Heart right ventricle (tissue), 16 donors: ENCODE measurements at regions not wholly inside any gene's neighbourhood (a gene's known extent, or its start where the extent isn't known, plus 50 kb on each side); places are given as distances from the start of the nearest gene placed in this dataset.
A peak's percentile ranks its signal among the peaks of the same experiment; 100 is the strongest.

Experiments used
- ATAC-seq, 8 donors: fragments of 200-7000 bp; cut with Tn5 transposase; one replicate each; pipeline ENCODE4 v1.9.1; 2020; ENCODE audit warnings: mild to moderate bottlenecking in 8 of 8, moderate library complexity in 8 of 8, moderate number of reproducible peaks in 1 of 8
- DNase-seq, 2 donors: peaks; one replicate each; pipeline ENCODE4 v3.0.0-alpha.2; 2020
- H3K27ac ChIP-seq, 10 donors: fragments of 200-600 bp; sonication (generic) in 2 of 10; one replicate each; pipeline versions ENCODE4 v1.5.0 to v1.8.0; 2020 to 2022; ENCODE audit warnings: mild to moderate bottlenecking in 3 of 10
- H3K27me3 ChIP-seq, 7 donors: fragments of 200-600 bp; one replicate each; pipeline ENCODE4 v1.8.0; 2021 to 2022; ENCODE audit warnings: mild to moderate bottlenecking in 2 of 7
- H3K36me3 ChIP-seq, 9 donors: fragments of 200-600 bp; sonication (generic) in 1 of 9; one replicate each; pipeline versions ENCODE4 v1.5.0 to v1.8.0; 2020 to 2022; ENCODE audit warnings: mild to moderate bottlenecking in 2 of 9
- H3K4me1 ChIP-seq, 9 donors: fragments of 200-600 bp; sonication (generic) in 1 of 9; one replicate each; pipeline versions ENCODE4 v1.5.0 to v1.8.0; 2020 to 2022; ENCODE audit warnings: mild to moderate bottlenecking in 4 of 9
- H3K4me3 ChIP-seq, 10 donors: fragments of 200-600 bp; sonication (generic) in 2 of 10; one replicate each; pipeline versions ENCODE4 v1.5.0 to v1.8.0; 2020 to 2022; ENCODE audit warnings: mild to moderate bottlenecking in 7 of 10, moderate library complexity in 2 of 10
- H3K9me3 ChIP-seq, 11 donors: fragments of 200-600 bp in 10 of 11; sonication (generic) in 2 of 11; one replicate each; pipeline versions ENCODE4 v1.5.0 to v1.8.0; 2013 to 2022; ENCODE audit warnings: mild to moderate bottlenecking in 2 of 11, control low read depth in 1 of 11, moderate library complexity in 1 of 11
- WGBS, 2 donors: extraction: QIAGEN DNeasy Blood & Tissue Kit; methylation state at CpG; one replicate each; pipeline ENCODE4 v1.1.7; 2013; ENCODE audit warnings: inconsistent platforms in 1 of 2; 5-methylcytosine and 5-hydroxymethylcytosine counted together
- intact Hi-C, 10 donors: fragments of 100-400 bp; cut with DNase I; formaldehyde crosslinking; loops; one replicate each; pipeline versions ENCODE4 v1.11.1 to v1.14.2; 2022
- TF ChIP-seq, protein P1 (sequence below), 9 donors: fragments of 200-600 bp; sonication (generic) in 2 of 9; IDR thresholded peaks; one replicate each; pipeline versions ENCODE4 v1.5.0 to v1.8.0; 2021 to 2022; ENCODE audit warnings: antibody characterized with exemption in 9 of 9, mild to moderate bottlenecking in 5 of 9, moderate library complexity in 1 of 9
- donor health status: Arrhythmogenic right ventricular cardiomyopathy.
- donor health status: ischemic (EF 13 %, LVEDD 7.1; RV severe dilation, severe dysfunction).
- donor health status: healthy with polysubstance abuse.
- donor health status: DM: no; HTN: yes; CAD: no.
- donor health status: DM: no; HTN: no; CAD: no.
- donor health status: ischemic (EF 25% LVEDD 6.9; RV normal size, moderate dysfunction).
- donor health status: ischemic (EF 25% LVEDD 5.7; RV mildly dilated, moderate dysfunction).
- donor health status: healthy.
- donor health status: DM: yes; HTN: yes; CAD: no.
- donor health status: Ischemic cardiomyopathy.
- donor health status: ischemic (EF 35%, LVEDD 5.7; RV mildly dilated, moderate dysfunction).
- donor health status: nonischemic (EF 11% LVEDD 7.7; RV severe dilation, severe dysfunction).
- donor health status: DM: yes; HTN: yes; CAD: no.
- donor health status: PGD.
- donor health status: ischemic (EF 29% LVEDD 5.4; RV normal size, mild dysfunction).
- donor health status: nonischemic (EF 23%, LVEDD 6.1; RV moderate dilation, normal function).

DNA sequence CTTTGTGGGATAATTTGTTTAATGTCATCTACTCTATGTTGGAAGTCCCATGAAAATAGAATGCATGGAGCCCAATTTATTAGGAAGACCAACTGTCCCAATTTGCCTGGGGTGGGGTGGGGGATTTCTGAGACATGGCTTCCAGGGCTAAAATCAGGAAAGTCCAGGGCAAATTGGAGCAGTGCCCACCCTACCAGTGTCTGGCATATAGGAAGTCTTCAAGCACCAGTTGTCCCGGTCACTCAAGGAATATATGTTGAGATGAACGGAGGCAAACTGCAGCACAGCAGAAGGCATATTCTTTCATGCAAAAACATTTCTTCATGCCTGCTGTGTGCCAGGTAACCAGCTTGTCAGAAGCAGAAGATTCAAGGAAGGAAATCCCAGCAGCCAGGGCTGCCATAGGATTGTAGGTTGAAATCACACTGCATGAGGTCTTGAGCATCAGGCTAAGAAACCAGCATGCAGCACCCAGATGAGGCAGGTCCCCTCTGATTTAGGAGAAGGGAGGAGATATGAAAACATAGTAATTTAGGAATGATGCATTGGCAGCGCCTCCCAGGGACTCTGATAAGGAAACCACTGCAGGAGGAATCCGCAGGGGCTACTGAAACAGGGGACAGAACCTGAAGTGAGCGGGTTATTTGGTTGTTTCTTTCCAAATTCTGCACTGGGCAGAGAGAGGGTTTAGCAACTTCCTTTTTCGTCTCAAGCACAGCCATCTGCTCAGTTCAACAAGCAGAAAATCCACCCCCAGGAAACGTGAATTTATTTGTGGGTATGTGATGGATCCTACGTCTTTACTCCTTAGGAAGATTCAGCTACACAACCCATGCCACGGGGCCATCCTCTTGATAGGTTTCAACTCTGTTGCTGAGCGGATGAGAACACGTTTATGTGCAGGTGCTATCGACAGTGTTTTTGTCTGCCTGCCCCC lies 112.6 kb upstream of the CPEB4 start:
- 80 to 82% methylated on average over 12 of the region's 12 CpGs for WGBS, 2 donors
- Histone ChIP-seq H3K4me3 (no peak overlapping the region), H3K4me1 (peaks cover 0 to 62% (median 0%) of the 10 kb centered on the region in 9 donors), H3K36me3 (no peaks in the 10 kb centered on the region), H3K9me3 (no peaks in the 10 kb centered on the region), H3K27me3 (no peaks in the 10 kb centered on the region), H3K27ac (peak overlapping the region in 4 of 10 donors; percentile 42 to 86 (median 68))
- DNase-seq (no peak), ATAC-seq (no peak)
- intact Hi-C loops = loop anchor here in 1 of 10 donors (10.0 kb wide), 1 partner anchor 99 kb away; no protein-coding TSS in a partner anchor
- TF ChIP-seq, protein P1, sequence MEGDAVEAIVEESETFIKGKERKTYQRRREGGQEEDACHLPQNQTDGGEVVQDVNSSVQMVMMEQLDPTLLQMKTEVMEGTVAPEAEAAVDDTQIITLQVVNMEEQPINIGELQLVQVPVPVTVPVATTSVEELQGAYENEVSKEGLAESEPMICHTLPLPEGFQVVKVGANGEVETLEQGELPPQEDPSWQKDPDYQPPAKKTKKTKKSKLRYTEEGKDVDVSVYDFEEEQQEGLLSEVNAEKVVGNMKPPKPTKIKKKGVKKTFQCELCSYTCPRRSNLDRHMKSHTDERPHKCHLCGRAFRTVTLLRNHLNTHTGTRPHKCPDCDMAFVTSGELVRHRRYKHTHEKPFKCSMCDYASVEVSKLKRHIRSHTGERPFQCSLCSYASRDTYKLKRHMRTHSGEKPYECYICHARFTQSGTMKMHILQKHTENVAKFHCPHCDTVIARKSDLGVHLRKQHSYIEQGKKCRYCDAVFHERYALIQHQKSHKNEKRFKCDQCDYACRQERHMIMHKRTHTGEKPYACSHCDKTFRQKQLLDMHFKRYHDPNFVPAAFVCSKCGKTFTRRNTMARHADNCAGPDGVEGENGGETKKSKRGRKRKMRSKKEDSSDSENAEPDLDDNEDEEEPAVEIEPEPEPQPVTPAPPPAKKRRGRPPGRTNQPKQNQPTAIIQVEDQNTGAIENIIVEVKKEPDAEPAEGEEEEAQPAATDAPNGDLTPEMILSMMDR (IDR thresholded peaks at IDR 0.05) = no peak

DNA sequence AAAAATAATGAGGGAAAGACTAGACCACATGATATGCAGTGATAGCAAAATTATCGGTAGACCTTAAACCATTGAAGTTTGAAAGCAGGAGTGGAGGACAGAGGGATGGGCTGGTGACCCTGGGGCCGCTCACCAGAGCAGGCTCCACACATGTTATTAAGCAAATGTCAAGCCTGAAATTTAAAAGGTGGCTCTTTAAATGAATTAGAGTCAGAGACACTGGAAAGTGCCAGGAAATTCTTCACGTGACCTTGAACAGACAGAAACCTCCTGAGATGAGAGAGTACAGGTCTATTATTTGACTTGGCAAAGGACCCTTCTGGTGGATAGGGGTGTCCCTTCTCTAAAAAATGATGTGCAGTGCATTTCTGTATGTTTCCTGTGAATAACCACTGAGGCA lies 111.0 kb upstream of the CPEB4 start:
- Histone ChIP-seq H3K4me1 (peaks cover 0 to 67% (median 6%) of the 10 kb centered on the region in 9 donors), H3K27ac (peak overlapping the region in 1 of 10 donors; percentile 71), H3K9me3 (no peaks in the 10 kb centered on the region), H3K27me3 (no peaks in the 10 kb centered on the region), H3K4me3 (no peak overlapping the region), H3K36me3 (no peaks in the 10 kb centered on the region)
- TF ChIP-seq, protein P1 (IDR thresholded peaks at IDR 0.05) = no peak
- ATAC-seq (no peak), DNase-seq (no peak)
- 53 to 71% methylated on average over 3 of the region's 3 CpGs for WGBS, 2 donors
- intact Hi-C loops = loop anchor here in 1 of 10 donors (10.0 kb wide), 1 partner anchor 98 kb away; no protein-coding TSS in a partner anchor

DNA sequence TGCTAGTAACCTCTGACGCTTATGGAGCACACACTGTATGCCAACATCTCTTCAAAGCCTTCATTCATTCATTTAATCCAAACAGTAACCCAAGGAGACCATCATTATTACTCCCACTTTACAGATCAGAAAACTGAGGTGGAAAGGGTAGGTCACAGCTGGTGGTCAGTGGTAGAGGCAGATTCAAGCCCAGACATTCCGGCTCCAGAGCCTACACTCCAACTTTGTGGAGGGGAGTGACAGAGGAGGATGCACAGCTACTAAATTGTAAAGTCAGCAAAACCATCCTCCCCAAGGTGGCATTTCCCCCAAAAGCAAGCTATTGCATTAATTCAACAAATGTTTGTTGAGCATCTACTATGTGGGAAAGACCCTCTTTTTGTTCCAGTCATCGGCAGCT lies 110.5 kb upstream of the CPEB4 start:
- intact Hi-C loops = loop anchor here in 1 of 10 donors (10.0 kb wide), 1 partner anchor 97 kb away; no protein-coding TSS in a partner anchor

DNA sequence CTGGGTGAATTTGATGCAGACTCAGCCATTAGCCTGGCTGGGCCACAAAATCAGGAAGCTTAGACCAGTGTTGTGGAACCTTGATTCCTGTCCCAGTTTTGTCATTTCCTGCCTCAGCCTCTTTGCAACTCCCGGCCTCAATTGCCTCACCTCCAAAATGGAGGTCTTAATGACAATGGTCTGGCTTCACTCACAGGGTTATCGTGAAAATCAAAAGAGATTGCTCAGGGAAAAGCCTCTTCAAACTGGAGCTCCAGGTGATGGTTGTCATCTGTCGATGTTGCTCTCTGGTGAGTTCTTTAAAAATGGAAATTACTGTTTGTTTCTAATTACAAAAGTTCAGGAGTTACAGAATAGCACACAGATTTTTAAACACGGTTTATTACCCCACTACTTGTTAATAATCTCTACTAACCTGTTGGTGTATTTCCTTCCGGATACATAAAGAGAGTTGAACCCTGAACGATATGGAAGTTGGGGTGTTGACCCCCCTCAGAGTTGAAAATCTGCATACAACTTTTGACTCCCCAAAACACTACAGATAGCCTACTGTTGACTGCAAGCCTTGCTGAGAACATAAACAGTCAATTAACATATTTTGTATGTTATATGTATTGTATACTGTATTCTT lies 109.9 kb upstream of the CPEB4 start:
- intact Hi-C loops = loop anchor here in 1 of 10 donors (10.0 kb wide), 1 partner anchor 97 kb away; no protein-coding TSS in a partner anchor
- TF ChIP-seq, protein P1 (IDR thresholded peaks at IDR 0.05) = no peak
- Histone ChIP-seq H3K4me1 (peaks cover 0 to 70% (median 14%) of the 10 kb centered on the region in 9 donors), H3K9me3 (no peaks in the 10 kb centered on the region), H3K36me3 (no peaks in the 10 kb centered on the region), H3K27me3 (no peaks in the 10 kb centered on the region), H3K27ac (peak overlapping the region in 1 of 10 donors; percentile 71), H3K4me3 (no peak overlapping the region)
- ATAC-seq = no peak
- no peak for DNase-seq
- WGBS, 2 donors = 70 to 82% methylated on average over 6 of the region's 6 CpGs

More for the DNA sequence above, 110.5 kb upstream of the CPEB4 start:
- no peak overlapping the region for H3K4me3 ChIP-seq
- ATAC-seq = no peak
- no peaks in the 10 kb centered on the region for H3K36me3 ChIP-seq
- no peak for DNase-seq
- peak overlapping the region in 1 of 10 donors; percentile 71 for H3K27ac ChIP-seq
- H3K9me3 ChIP-seq = no peaks in the 10 kb centered on the region
- H3K27me3 ChIP-seq = no peaks in the 10 kb centered on the region
- TF ChIP-seq, protein P1 (IDR thresholded peaks at IDR 0.05) = no peak
- H3K4me1 ChIP-seq = peaks cover 0 to 67% (median 11%) of the 10 kb centered on the region in 9 donors
- WGBS, 2 donors = 87 to 91% methylated on average over 3 of the region's 3 CpGs
